NCI-H2107 (cell line): ENCODE measurements at regions not wholly inside any gene's neighbourhood (a gene's known extent, or its start where the extent isn't known, plus 50 kb on each side); places are given as distances from the start of the nearest gene placed in this dataset.
"Not testable (repeated sequence)": the region's sequence is repeated elsewhere in the genome, so short reads cannot be mapped to it uniquely, and the experiment has no call there.

ENCODE experiments used
- DNase-seq: peaks from one replicate; lab custom pipeline; 2025; lab: John Stamatoyannopoulos, UW

DNA sequence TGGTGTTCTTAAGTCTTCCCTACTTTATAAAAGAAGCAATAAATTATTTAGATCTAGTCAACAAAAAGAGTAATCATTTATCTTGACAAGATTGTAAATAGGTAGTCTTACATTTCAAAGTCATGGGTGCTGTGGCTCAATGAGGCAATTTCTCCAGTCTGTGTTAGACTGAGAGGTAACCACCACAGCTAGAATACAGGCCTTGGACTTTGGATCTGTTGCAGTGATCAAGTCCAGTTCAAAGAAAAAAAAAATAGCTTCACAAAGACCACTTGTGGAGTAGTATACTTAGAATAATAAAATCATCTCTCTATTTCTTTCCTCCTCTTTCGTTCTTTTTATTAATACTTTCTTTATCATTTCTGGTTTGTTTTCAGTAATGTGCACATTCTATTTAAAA is 93.1 kb upstream of the FSIP2 start:
- no peak for DNase-seq

DNA sequence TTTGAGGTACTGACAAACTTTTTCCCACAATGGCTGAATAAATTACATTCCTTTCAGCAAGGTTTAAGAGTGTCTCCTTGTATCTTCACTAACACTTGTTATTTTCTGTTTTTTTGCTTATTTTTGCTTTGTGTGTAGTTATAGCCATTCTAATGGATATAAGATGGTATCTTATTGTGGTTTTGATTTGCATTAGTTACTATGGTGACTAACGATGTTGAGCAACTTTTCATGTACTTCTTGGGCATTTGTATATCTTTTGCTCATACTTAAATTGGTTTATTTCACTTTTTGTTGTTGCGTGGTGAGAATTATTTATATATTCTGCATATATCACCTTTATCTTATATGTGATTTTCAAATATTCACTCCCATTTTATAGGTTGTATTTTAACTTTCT is 79.9 kb upstream of the FSIP2 start:
- DNase-seq = no peak

GRCh38 chr2:185663811-185664210 is 74.8 kb upstream of the FSIP2 start:
- no peak for DNase-seq

- DNase-seq = no peak
Observed at GRCh38 chr2:185664384-185664783, 74.2 kb upstream of the FSIP2 start.

DNA sequence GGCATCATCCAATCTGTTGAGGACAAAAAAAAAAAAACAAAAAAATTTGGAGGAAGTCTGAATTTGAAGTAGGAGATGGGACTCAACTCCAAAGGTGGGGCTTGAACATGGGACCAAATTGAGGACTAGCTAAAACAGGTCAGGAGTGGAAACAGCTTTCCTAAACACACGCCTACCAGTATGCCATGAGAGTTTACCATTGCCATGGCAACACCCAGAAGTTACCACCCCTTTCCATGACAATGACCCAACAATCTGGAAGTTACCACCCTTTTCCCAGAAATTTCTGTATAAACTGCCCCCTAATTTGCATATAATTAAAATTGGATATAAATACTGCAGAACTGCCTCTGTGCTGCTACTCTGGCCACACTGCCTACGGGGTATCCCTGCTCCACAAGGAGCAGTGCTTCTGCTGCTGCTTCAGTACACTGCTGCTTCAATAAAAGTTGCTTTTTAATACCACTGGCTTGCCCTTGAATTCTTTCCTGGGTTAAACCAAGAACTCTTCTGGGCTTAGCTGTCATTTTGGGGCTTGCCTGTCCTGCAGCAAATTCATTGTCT is 73.3 kb upstream of the FSIP2 start:
- DNase-seq = no peak

- no peak for DNase-seq
Observed at GRCh38 chr2:185667452-185667851, 71.2 kb upstream of the FSIP2 start.

- no peak for DNase-seq
Observed at GRCh38 chr2:185668710-185669109, 69.9 kb upstream of the FSIP2 start.

DNA sequence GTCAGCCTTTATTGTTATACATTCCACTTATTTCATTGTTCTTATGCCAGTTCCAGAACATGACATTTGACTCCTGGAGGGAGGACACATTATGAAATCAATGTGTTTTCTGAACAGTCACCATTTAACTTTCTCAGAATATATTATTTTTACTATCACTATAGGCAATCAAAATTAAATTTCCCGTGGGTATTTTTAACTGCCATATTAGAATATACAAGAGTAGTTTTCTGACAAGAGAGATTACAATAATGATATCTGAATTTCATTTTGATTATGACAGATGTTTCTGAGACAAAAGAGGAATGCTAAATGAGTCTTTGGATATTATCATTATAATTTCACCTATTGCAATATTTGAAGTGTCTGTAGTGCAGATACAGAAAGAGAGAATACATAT is 64.4 kb upstream of the FSIP2 start:
- no peak for DNase-seq

- DNase-seq = no peak
Observed at GRCh38 chr2:185676316-185676715, 62.3 kb upstream of the FSIP2 start.

GRCh38 chr2:185687001-185687400 is 51.6 kb upstream of the FSIP2 start:
- not testable (repeated sequence) for DNase-seq

GRCh38 chr2:185687967-185688366 is 50.6 kb upstream of the FSIP2 start:
- no peak for DNase-seq
